Inflammatory macrophage treated with lipopolysaccharide for 1 hour (primary cell): ENCODE measurements at regions not wholly inside any gene's neighbourhood (a gene's known extent, or its start where the extent isn't known, plus 50 kb on each side); places are given as distances from the start of the nearest gene placed in this dataset.
"Not testable (repeated sequence)": the region's sequence is repeated elsewhere in the genome, so short reads cannot be mapped to it uniquely, and the experiment has no call there.

ENCODE experiments used
- DNase-seq, 2 donors: peaks; one replicate each; pipeline ENCODE4 v3.0.0-alpha.2; 2020 to 2022

DNA sequence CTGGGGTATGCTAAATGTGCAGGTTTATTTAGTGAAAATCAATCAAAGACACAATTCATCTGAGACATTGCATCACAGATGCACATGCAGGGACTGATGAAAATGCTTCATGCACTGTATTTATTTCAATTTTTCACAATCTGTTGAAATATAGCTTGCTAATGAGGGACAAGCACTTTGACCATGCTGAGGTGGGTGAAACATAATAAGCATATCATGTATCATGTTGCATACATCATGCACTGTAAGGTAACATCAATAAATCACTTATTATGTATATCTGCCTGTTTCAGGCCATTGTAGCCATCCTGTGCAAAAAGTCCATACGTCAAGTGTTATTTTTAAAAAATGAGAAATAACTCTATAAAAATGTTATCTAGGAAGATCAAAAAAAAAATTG is 426.9 kb upstream of the PCDH15 start:
- DNase-seq: no peak

GRCh38 chr10:55224007-55224781 is 423.2 kb upstream of the PCDH15 start:
- DNase-seq: no peak

DNA sequence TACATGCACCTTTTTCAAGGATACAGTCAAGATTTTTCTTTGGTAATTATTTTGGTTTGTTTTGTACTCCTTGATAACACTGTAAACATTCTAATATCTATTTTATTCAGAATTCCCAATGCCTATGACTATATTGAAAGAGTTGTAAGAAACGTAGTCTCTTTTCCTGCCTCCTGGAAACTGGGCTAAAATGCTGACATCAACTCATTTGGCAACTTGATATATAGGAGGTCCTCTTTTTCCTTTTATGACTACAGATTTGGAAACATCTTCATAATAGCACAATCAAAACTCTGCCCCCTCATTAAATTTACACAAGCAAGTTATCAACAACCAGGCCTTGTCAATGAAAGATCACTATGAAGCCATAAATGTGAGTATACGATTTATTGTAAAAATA is 422.3 kb upstream of the PCDH15 start:
- DNase-seq: no peak

- no peak for DNase-seq
Observed at GRCh38 chr10:55220975-55221374, 419.9 kb upstream of the PCDH15 start.

DNA sequence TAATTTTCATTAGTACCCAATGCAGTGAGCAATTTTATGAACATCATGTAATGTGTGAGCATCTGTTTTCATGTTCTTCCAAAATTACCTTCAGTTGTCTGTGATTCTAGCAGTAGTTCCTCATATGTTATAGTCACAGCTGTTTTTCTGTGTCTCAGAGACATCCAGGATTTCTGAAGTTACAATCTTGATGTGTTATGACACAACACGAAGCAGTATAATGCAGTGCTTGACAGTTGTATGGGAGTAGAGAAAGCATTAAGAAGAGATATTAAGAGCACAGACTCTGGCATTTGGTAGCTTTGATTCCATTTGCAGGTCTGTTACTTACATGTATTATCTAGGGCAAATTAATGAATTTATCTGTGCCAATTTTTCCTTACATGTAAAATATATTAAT is 414.7 kb upstream of the PCDH15 start:
- no peak for DNase-seq

GRCh38 chr10:55214608-55215007 is 413.6 kb upstream of the PCDH15 start:
- DNase-seq: no peak

DNA sequence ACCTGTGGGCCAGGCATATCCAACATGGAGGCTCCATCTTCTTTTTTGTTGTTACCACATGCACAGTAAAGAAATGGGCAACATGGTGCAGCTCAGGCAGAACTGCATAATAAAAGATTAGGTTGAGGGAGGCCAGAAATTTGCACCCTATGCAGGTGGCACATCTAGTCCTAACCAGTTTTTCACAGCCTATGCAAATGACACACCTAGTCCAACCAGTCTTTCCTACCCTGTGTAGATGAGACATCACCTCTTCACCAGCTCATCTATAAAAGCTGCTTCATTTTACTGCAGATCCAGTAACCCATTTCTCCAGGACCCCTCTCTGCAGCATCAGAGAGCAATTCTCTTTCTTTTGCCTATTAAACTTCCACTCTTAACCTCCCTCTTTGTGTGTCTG is 411.0 kb upstream of the PCDH15 start:
- DNase-seq: no peak

DNA sequence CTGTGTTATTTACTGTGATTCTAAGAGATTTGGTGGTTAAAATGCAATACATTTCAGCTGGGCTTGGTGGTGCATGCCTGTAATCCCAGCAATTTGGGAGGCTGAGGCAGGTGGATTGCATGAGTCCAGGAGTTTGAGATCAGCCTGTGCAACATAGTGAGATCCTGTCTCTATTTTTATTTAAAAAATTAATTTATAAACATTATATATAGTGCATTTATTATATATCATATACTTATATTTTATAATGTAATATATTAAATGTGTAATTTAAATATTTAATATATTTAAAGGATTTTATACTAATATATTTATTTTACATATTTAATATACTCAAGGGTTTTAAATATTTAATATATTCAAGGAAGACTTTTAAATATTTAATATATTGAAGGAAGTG is 402.8 kb upstream of the PCDH15 start:
- DNase-seq: no peak

- no peak for DNase-seq
Observed at GRCh38 chr10:55203319-55203718, 402.3 kb upstream of the PCDH15 start.

- no peak for DNase-seq
Observed at GRCh38 chr10:55200020-55200419, 399.0 kb upstream of the PCDH15 start.

GRCh38 chr10:55191236-55191860 is 390.3 kb upstream of the PCDH15 start:
- no peak for DNase-seq

GRCh38 chr10:55183993-55184392 is 383.0 kb upstream of the PCDH15 start:
- DNase-seq: no peak

GRCh38 chr10:55180357-55180756 is 379.3 kb upstream of the PCDH15 start:
- no peak for DNase-seq

GRCh38 chr10:55174419-55174818 is 373.4 kb upstream of the PCDH15 start:
- no peak for DNase-seq

DNA sequence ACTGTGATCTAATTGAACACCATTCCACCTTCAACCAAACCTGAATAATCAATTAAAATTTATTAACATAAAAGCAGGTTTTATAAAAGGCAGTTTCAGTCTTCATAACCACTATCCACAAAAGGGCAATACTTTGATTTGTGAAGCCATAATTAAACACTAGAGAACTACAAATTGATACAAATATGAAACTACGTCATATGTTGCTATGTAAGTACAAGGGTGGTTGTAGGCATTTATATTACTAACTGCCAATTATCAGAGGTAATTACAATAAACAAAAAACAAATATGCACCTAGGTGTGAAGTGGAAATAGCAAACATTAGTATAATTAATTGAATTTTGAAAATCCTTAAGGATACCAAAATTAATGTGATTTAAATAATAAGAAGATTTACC is 368.5 kb upstream of the PCDH15 start:
- DNase-seq: no peak

- DNase-seq: no peak
Observed at GRCh38 chr10:55168343-55168742, 367.3 kb upstream of the PCDH15 start.

DNA sequence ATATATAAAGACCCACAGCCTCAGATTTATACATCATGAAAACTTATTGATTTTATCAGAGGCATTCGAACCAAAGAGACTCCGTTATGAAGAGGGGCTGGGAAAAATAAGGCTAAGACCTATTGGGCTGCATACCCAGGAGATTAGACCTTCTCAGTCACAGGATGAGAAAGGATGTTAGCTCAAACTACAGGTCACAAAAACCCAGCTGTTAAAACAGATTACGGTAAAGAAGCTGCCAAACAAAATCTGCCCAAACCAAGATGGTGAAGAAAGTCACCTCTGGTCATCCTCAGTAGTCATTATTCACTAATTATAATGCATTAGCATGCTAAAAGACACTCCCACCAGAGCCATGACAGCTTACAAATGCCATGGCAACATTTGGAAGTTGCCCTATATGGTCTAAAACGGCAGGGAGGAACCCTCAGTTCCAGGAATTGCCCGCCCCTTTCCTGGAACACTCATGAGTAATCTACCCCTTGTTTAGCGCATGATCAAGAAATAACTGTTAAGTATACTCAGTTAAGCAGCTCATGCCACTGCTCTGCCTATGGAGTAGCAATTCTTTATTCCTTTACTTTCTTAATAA is 362.5 kb upstream of the PCDH15 start:
- DNase-seq: no peak

GRCh38 chr10:55162321-55162720 is 361.3 kb upstream of the PCDH15 start:
- not testable (repeated sequence) for DNase-seq

- no peak for DNase-seq
Observed at GRCh38 chr10:55160655-55161283, 359.7 kb upstream of the PCDH15 start.

GRCh38 chr10:55158633-55159032 is 357.6 kb upstream of the PCDH15 start:
- DNase-seq: no peak

- no peak for DNase-seq
Observed at GRCh38 chr10:55146032-55146431, 345.0 kb upstream of the PCDH15 start.

DNA sequence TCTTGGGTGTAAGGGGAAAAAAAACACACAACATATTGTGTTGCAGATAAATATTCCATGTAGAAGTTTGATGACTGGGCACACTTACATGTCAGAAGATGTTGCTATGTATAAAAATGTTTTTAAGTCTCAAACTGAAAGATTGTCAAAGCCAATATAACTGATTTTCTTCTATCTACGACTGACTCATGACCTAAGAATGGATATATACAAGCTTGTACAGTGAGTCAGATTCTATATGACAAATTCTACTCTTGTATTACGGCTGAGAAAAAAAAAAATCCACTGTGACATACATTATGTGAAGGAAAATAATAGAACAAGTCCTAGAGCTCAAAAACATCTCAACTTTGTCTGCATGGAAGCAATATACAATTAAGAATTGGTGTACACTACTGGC is 343.0 kb upstream of the PCDH15 start:
- no peak for DNase-seq

DNA sequence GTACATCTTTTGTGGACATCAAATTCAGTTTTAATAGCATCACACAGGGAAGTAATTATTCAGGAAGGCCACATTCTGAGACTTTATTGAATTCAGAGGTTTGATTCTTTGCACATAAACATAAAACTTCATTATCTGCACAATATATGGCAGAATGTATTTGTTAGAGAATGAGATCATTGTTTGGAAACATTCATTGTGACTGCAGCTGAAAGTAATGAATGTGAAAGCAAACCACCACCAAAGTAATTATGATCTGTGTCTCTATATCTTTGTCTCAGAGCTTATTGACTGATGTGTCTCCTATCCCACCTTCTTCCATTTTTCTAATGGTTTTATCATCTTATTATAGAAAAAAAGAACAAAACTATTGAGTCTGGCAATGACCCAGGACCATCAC is 340.9 kb upstream of the PCDH15 start:
- DNase-seq: no peak

DNA sequence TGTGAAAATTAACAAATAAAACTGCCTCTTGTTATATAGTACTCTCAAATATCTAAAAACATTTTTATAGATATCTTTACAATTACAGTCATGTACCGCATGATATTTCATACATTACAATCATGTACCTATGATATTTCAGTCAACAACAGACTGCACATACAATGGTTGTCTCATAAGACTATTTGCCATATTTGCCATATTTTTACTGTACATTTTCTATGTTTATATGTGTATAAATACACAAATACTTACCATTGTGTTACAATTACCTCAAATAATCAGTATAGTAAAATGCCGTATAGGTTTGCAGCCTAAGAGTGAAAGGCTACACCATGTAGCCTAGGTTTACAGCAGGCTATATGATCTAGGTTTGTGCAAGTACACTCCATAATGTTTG is 336.0 kb upstream of the PCDH15 start:
- no peak for DNase-seq
